ENCODE measurements at regions not wholly inside any gene's neighbourhood (a gene's known extent, or its start where the extent isn't known, plus 50 kb on each side); places are given as distances from the start of the nearest gene placed in this dataset.

DNA sequence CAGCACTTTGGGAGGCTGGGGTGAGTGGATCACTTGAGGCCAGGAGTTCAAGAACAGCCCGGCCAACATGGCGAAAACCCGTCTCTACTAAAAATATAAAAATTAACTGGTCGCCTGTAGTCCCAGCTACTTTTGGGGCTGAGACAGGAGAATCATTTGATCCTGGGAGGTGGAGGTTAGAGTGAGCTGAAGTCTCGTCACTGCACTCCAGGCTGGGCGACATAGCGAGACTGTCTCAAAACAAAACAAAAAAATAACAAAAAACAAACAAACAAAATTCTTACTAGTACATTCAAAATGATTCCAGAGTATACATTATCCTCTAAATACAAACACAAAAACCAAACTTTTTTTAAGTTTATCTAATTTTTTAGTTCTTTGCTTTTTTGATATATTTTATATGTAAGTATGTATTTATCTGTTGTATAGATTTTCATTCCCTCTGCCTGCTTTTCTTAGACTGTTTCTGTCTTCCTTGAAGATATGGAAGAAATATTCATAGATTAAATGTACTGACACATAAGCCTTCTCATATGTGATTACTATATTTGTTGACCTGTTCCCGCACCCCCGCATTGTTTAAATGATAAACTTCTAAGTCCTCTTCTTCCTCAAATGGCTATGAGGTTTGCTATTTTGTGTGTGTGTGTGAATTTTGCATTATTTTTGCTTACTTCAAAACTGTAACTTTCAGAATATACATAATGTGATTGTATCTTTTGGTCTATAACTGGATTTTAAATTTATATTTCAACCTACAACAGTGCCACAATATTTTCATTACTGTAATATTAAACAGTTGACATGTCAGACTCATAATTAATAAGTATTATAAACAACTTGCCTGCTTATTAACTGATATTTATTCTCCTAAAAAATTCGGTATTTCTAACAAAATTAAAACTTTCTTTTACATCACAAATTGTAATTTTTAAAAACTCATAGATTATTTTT, 1674.1 kb upstream of the B3GALT2 start:
- intact Hi-C loops (cut with micrococcal nuclease), result loop anchor here (5.0 kb wide), 1 partner anchor 163 kb away; no protein-coding TSS in a partner anchor
- TF ChIP-seq, protein P1, sequence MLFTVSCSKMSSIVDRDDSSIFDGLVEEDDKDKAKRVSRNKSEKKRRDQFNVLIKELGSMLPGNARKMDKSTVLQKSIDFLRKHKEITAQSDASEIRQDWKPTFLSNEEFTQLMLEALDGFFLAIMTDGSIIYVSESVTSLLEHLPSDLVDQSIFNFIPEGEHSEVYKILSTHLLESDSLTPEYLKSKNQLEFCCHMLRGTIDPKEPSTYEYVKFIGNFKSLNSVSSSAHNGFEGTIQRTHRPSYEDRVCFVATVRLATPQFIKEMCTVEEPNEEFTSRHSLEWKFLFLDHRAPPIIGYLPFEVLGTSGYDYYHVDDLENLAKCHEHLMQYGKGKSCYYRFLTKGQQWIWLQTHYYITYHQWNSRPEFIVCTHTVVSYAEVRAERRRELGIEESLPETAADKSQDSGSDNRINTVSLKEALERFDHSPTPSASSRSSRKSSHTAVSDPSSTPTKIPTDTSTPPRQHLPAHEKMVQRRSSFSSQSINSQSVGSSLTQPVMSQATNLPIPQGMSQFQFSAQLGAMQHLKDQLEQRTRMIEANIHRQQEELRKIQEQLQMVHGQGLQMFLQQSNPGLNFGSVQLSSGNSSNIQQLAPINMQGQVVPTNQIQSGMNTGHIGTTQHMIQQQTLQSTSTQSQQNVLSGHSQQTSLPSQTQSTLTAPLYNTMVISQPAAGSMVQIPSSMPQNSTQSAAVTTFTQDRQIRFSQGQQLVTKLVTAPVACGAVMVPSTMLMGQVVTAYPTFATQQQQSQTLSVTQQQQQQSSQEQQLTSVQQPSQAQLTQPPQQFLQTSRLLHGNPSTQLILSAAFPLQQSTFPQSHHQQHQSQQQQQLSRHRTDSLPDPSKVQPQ (CRISPR knock-in tag; IDR thresholded peaks at IDR 0.05; ENCODE audit: borderline replicate concordance), result no peak
- TF ChIP-seq, protein P2, sequence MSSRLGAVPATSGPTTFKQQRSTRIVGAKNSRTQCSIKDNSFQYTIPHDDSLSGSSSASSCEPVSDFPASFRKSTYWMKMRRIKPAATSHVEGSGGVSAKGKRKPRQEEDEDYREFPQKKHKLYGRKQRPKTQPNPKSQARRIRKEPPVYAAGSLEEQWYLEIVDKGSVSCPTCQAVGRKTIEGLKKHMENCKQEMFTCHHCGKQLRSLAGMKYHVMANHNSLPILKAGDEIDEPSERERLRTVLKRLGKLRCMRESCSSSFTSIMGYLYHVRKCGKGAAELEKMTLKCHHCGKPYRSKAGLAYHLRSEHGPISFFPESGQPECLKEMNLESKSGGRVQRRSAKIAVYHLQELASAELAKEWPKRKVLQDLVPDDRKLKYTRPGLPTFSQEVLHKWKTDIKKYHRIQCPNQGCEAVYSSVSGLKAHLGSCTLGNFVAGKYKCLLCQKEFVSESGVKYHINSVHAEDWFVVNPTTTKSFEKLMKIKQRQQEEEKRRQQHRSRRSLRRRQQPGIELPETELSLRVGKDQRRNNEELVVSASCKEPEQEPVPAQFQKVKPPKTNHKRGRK (tag; IDR thresholded peaks at IDR 0.05), result peak; percentile 27; the same call in 1 of the 2 replicates
- peak; percentile 18 for TF ChIP-seq TAF9B (IDR thresholded peaks at IDR 0.05; ENCODE audit: partially characterized antibody)
- TF ChIP-seq NFATC3 (IDR thresholded peaks at IDR 0.05), result 0 out of 2 replicates have a peak, but pooled peaks have one; percentile 50
- TF ChIP-seq, protein P3, sequence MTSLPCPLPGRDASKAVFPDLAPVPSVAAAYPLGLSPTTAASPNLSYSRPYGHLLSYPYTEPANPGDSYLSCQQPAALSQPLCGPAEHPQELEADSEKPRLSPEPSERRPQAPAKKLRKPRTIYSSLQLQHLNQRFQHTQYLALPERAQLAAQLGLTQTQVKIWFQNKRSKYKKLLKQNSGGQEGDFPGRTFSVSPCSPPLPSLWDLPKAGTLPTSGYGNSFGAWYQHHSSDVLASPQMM (CRISPR knock-in tag; IDR thresholded peaks at IDR 0.05), result no peak
- 0 out of 2 replicates have a peak, but pooled peaks have one; percentile 9 for TF ChIP-seq GTF2E2 (tag; IDR thresholded peaks at IDR 0.05)
- TF ChIP-seq SPI1 (IDR thresholded peaks at IDR 0.05; ENCODE audit: borderline replicate concordance, low read depth, low read length), result no peak
- peak; percentile 75 for TF ChIP-seq EGR1 (conservative IDR thresholded peaks at IDR 0.05)
- 0 out of 4 replicates have a peak, but pooled peaks of 1 of the 2 experiments have one; percentile 30 for TF ChIP-seq FOXA3 (CRISPR knock-in tag; conservative IDR thresholded peaks at IDR 0.05 in 1 of 2, IDR thresholded peaks at IDR 0.05 in 1 of 2)
- TF ChIP-seq, protein P4, sequence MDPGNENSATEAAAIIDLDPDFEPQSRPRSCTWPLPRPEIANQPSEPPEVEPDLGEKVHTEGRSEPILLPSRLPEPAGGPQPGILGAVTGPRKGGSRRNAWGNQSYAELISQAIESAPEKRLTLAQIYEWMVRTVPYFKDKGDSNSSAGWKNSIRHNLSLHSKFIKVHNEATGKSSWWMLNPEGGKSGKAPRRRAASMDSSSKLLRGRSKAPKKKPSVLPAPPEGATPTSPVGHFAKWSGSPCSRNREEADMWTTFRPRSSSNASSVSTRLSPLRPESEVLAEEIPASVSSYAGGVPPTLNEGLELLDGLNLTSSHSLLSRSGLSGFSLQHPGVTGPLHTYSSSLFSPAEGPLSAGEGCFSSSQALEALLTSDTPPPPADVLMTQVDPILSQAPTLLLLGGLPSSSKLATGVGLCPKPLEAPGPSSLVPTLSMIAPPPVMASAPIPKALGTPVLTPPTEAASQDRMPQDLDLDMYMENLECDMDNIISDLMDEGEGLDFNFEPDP (CRISPR knock-in tag; IDR thresholded peaks at IDR 0.05), result 0 out of 2 replicates have a peak, but pooled peaks have one; percentile 40
- TF ChIP-seq NFRKB (IDR thresholded peaks at IDR 0.05; ENCODE audit: low read depth), result 0 out of 2 replicates have a peak, but pooled peaks have one; percentile 27
- 0 out of 2 replicates have a peak, but pooled peaks have one; percentile 23 for TF ChIP-seq ARID2 (IDR thresholded peaks at IDR 0.05)
- peak; percentile 46; the same call in 1 of the 2 replicates for TF ChIP-seq DPF2 (IDR thresholded peaks at IDR 0.05)

More for the DNA sequence above, 1674.1 kb upstream of the B3GALT2 start:
- H3K36me3 ChIP-seq (ENCODE audit: control insufficient read depth, insufficient read depth, low read length), result no peaks in the 10 kb centered on the region; the same call in 2 of the 3 replicates
- H3K9ac ChIP-seq (ENCODE audit: insufficient read depth in 1 of 2, low read depth in 2 of 2, low read length in 2 of 2), result peak overlapping the region; percentile 6 to 84
- ATAC-seq (peak; percentile 79), FAIRE-seq (peak; percentile 82), DNase-seq (ENCODE audit: extremely low read depth in 1 of 4, low spot score in 3 of 4) (peak in 1 of 4 experiments; percentile 68)
- 4% methylated on average over 10 of the region's 10 CpGs for WGBS (ENCODE audit: insufficient coverage, low coverage, missing lambda C conversion rate)
- BruUV-seq (replicated peaks), result no TSS peak
- POLR2A ChIA-PET, result interaction anchor here (0.6 to 1.3 kb wide), 4 partner anchors 203 to 932 kb away, joined by 3 to 5 read pairs (median 3); no protein-coding TSS in a partner anchor
- no peaks in the 10 kb centered on the region for H3K9me1 ChIP-seq (ENCODE audit: control insufficient read depth, insufficient read depth, low read length)
- H3K27me3 ChIP-seq (ENCODE audit: control insufficient read depth in 2 of 2, insufficient read depth in 2 of 2, low read length in 2 of 2), result no peaks in the 10 kb centered on the region
- in situ Hi-C loops (cut with MboI), result no loop called here
- peak overlapping the region; percentile 78 for H3K4me2 ChIP-seq (ENCODE audit: insufficient read depth, low read length)
- CTCF ChIA-PET (ENCODE audit: low intra/inter-chr PET ratio), result no interaction called here
- no peaks in the 10 kb centered on the region for H4K20me1 ChIP-seq (replicated peaks; ENCODE audit: control insufficient read depth, insufficient read depth, low read length)
- no peaks in the 10 kb centered on the region; the same call in 1 of the 2 replicates for H3K9me3 ChIP-seq (replicated peaks; ENCODE audit: control insufficient read depth, insufficient read depth, low read depth, low read length)
- H3K4me3 ChIP-seq, result peak overlapping the region; percentile 57
- H3K27ac ChIP-seq (ENCODE audit: extremely low read depth, low read depth, low read length), result peak overlapping the region; percentile 77
- peak overlapping the region; percentile 57 for H2AFZ ChIP-seq (ENCODE audit: low read depth, low read length)
- H3K79me2 ChIP-seq (ENCODE audit: control insufficient read depth, insufficient read depth, low read length), result peaks cover 54% of the 10 kb centered on the region
- peaks cover 0 to 8% of the 10 kb centered on the region in 2 experiments; a peak in 1 of 5 replicates for H3K4me1 ChIP-seq (replicated peaks in 1 of 2; ENCODE audit: control insufficient read depth in 2 of 2, insufficient read depth in 2 of 2, low read length in 2 of 2)

Data from K562 (cell line).